A549 (cell line): ENCODE measurements at regions not wholly inside any gene's neighbourhood (a gene's known extent, or its start where the extent isn't known, plus 50 kb on each side); places are given as distances from the start of the nearest gene placed in this dataset.

Experiments
- ATAC-seq, 2 experiments: fragments of 200-7000 bp in 1 of 2; fragments of >200 bp in 1 of 2; cut with Nextera tagmentation in 1 of 2; cut with Tn5 transposase in 1 of 2; 3 replicates each; pipeline versions ENCODE4 v1.8.0 to v1.9.1; 2018 to 2020; ENCODE audit warnings: mild to moderate bottlenecking in 1 of 2, moderate library complexity in 1 of 2
- CTCF ChIA-PET: fragments of 300-600 bp; sonication (Branson Sonifier 250); formaldehyde crosslinking; extraction: SDS; loops from one replicate; lab custom pipeline; 2021; ENCODE audit warnings: antibody characterized with exemption, inconsistent platforms; lab: Yijun Ruan, JAX
- POLR2A ChIA-PET: fragments of 350-600 bp; formaldehyde crosslinking; extraction: SDS; loops from one replicate; lab custom pipeline; 2021; ENCODE audit warnings: antibody characterized with exemption, inconsistent platforms; lab: Yijun Ruan, JAX
- DNase-seq, 2 experiments: peaks; one replicate each; pipeline versions ENCODE4 v3.0.0 to v3.0.0-alpha.2; 2011 to 2016; ENCODE audit warnings: low read depth in 1 of 2, low spot score in 1 of 2
- FAIRE-seq: peaks from 2 replicates; lab custom pipeline; 2011; peaks lifted over from hg19 to GRCh38; lab: Jason Lieb, UNC
- H3K27ac ChIP-seq, 2 experiments: fragments of >200 bp; sonication (Bioruptor Twin); formaldehyde crosslinking; 3 replicates each; pipeline ENCODE4 v1.5.1; 2016 to 2017
- H3K4me1 ChIP-seq: fragments of >200 bp; sonication (Bioruptor Twin); formaldehyde crosslinking; 3 replicates; pipeline ENCODE4 v1.6.1; 2016
- H3K4me2 ChIP-seq: fragments of >200 bp; sonication (Bioruptor Twin); formaldehyde crosslinking; 3 replicates; pipeline ENCODE4 v1.6.1; 2016
- H3K4me3 ChIP-seq: fragments of >200 bp; sonication (Bioruptor Twin); formaldehyde crosslinking; 3 replicates; pipeline ENCODE4 v1.5.1; 2016
- H3K9me3 ChIP-seq: fragments of >200 bp; sonication (Bioruptor Twin); formaldehyde crosslinking; 3 replicates; pipeline ENCODE4 v1.6.1; 2016
- ATOH8 ChIP-seq: fragments of 250-450 bp; sonication (Bioruptor Pico); IDR thresholded peaks from 2 replicates; pipeline ENCODE4 v1.5.0; 2020; ENCODE audit warnings: low read depth, mild to moderate bottlenecking, moderate library complexity
- CBX2 ChIP-seq: fragments of 200-600 bp; sonication (generic); IDR thresholded peaks from 2 replicates; pipeline ENCODE4 v1.6.1; 2016; ENCODE audit warnings: low read depth, mild to moderate bottlenecking, borderline replicate concordance
- CBX8 ChIP-seq: fragments of 200-600 bp; sonication (generic); IDR thresholded peaks from 2 replicates; pipeline ENCODE4 v1.6.1; 2016
- CEBPB ChIP-seq, 2 experiments: fragments of >200 bp in 1 of 2; sonication (Bioruptor Twin) in 1 of 2; formaldehyde crosslinking in 1 of 2; IDR thresholded peaks; 2 replicates each; pipeline ENCODE4 v1.6.1; 2012 to 2016
- CHD4 ChIP-seq: fragments of 200-600 bp; sonication (generic); IDR thresholded peaks from 2 replicates; pipeline ENCODE4 v1.6.1; 2016; ENCODE audit warnings: antibody characterized with exemption, mild to moderate bottlenecking, borderline replicate concordance
- EHF ChIP-seq: fragments of 250-450 bp; sonication (Bioruptor Pico); IDR thresholded peaks from 2 replicates; pipeline ENCODE4 v1.5.0; 2020; ENCODE audit warnings: mild to moderate bottlenecking
- EP300 ChIP-seq, 2 experiments: fragments of >200 bp; sonication (Bioruptor Twin); formaldehyde crosslinking; IDR thresholded peaks; 2 replicates in 1 of 2; 3 replicates in 1 of 2; pipeline ENCODE4 v1.6.1; 2016 to 2017
- ESRRA ChIP-seq: fragments of 150-350 bp; IDR thresholded peaks from 2 replicates; pipeline ENCODE4 v1.6.1; 2014; ENCODE audit warnings: mild to moderate bottlenecking, low read length, borderline replicate concordance
- FOSB ChIP-seq: fragments of 250-450 bp; sonication (Bioruptor Pico); IDR thresholded peaks from 2 replicates; pipeline ENCODE4 v1.5.0; 2020; ENCODE audit warnings: mild to moderate bottlenecking, moderate library complexity
- GATA3 ChIP-seq: IDR thresholded peaks from 2 replicates; pipeline ENCODE4 v1.6.1; 2012; ENCODE audit warnings: borderline replicate concordance
- HOXA7 ChIP-seq: fragments of 250-450 bp; sonication (Bioruptor Pico); IDR thresholded peaks from 2 replicates; pipeline ENCODE4 v1.5.0; 2020; ENCODE audit warnings: mild to moderate bottlenecking, moderate library complexity
- HOXB13 ChIP-seq: fragments of 250-450 bp; sonication (Bioruptor Pico); IDR thresholded peaks from 2 replicates; pipeline ENCODE4 v1.5.0; 2020; ENCODE audit warnings: low read depth, mild to moderate bottlenecking, moderate library complexity
- HOXB5 ChIP-seq: fragments of 250-450 bp; sonication (Bioruptor Pico); IDR thresholded peaks from 2 replicates; pipeline ENCODE4 v1.5.0; 2020; ENCODE audit warnings: mild to moderate bottlenecking, moderate library complexity
- KDM1A ChIP-seq: fragments of 200-600 bp; sonication (generic); IDR thresholded peaks from 2 replicates; pipeline ENCODE4 v1.6.1; 2016; ENCODE audit warnings: low read depth, mild to moderate bottlenecking
- KDM5A ChIP-seq: fragments of 200-600 bp; sonication (generic); IDR thresholded peaks from 2 replicates; pipeline ENCODE4 v1.6.1; 2016; ENCODE audit warnings: antibody characterized with exemption, mild to moderate bottlenecking
- MAFK ChIP-seq: fragments of 450-650 bp; IDR thresholded peaks from 2 replicates; pipeline ENCODE4 v1.6.1; 2014; ENCODE audit not compliant: partially characterized antibody
- MYC ChIP-seq: IDR thresholded peaks from 2 replicates; pipeline ENCODE4 v1.6.1; 2012; ENCODE audit warnings: mild to moderate bottlenecking, inconsistent platforms, low read length, improper control_type of control experiment, borderline replicate concordance
- NPAS2 ChIP-seq: fragments of 250-450 bp; sonication (Bioruptor Pico); IDR thresholded peaks from 2 replicates; pipeline ENCODE4 v1.8.0; 2022; ENCODE audit warnings: mild to moderate bottlenecking, moderate library complexity, borderline replicate concordance
- PBX3 ChIP-seq: IDR thresholded peaks from 2 replicates; pipeline ENCODE4 v1.6.1; 2012
- PHF8 ChIP-seq: fragments of 200-600 bp; sonication (generic); IDR thresholded peaks from 2 replicates; pipeline ENCODE4 v1.6.1; 2016; ENCODE audit warnings: low read depth, mild to moderate bottlenecking, antibody characterized with exemption, moderate library complexity, borderline replicate concordance
- RCOR1 ChIP-seq: fragments of 150-350 bp; IDR thresholded peaks from 2 replicates; pipeline ENCODE4 v1.6.1; 2014; ENCODE audit warnings: antibody characterized with exemption, low read length, low read depth
- SMC3 ChIP-seq: fragments of >200 bp; sonication (Bioruptor Twin); formaldehyde crosslinking; IDR thresholded peaks from 3 replicates; pipeline ENCODE4 v1.6.1; 2018; ENCODE audit warnings: inconsistent platforms
- SREBF2 ChIP-seq: fragments of 450-650 bp; IDR thresholded peaks from 2 replicates; pipeline ENCODE4 v1.6.1; 2014; ENCODE audit warnings: mild to moderate bottlenecking, moderate library complexity
- TP53 ChIP-seq: fragments of 250-450 bp; sonication (Bioruptor Pico); IDR thresholded peaks from 2 replicates; pipeline ENCODE4 v1.5.0; 2021; ENCODE audit warnings: mild to moderate bottlenecking, moderate library complexity
- USF2 ChIP-seq: fragments of 450-650 bp; IDR thresholded peaks from 2 replicates; pipeline ENCODE4 v1.6.1; 2014; ENCODE audit warnings: antibody characterized with exemption
- ZFP36 ChIP-seq: fragments of 450-650 bp; IDR thresholded peaks from 2 replicates; pipeline ENCODE4 v1.6.1; 2014; ENCODE audit warnings: borderline replicate concordance; ENCODE audit not compliant: partially characterized antibody
- ZSCAN20 ChIP-seq: fragments of 250-450 bp; sonication (Bioruptor Pico); IDR thresholded peaks from 2 replicates; pipeline ENCODE4 v1.8.0; 2022; ENCODE audit warnings: mild to moderate bottlenecking, moderate library complexity
- WGBS: methylation state at CpG from one replicate; pipeline ENCODE4 v1.1.6; 2017; ENCODE audit errors: missing lambda C conversion rate; 5-methylcytosine and 5-hydroxymethylcytosine counted together
- TF ChIP-seq, protein P1 (sequence below): fragments of >200 bp; sonication (Bioruptor Twin); formaldehyde crosslinking; IDR thresholded peaks from 2 replicates; pipeline ENCODE4 v1.6.1; 2016
- TF ChIP-seq, protein P2 (sequence below): fragments of >200 bp; sonication (Bioruptor Twin); formaldehyde crosslinking; IDR thresholded peaks from 3 replicates; pipeline ENCODE4 v1.5.1; 2016

DNA sequence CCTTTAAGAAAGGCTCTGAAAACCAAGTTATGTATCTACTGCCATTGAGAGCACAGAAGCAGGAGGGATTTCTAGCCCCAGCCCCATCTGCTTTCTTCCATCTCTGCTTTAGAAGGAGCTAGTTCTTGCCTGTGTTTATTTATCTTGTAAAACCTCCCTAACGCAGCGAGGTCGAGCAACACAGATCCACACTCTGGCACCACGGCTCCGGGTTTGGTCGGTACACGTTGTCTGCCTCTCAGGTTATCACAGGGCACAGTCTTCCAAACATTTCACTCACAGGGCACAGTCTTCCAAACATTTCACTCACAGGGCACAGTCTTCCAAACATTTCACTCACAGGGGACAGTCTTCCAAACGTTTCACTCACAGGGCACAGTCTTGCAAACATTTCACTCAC lies 69.7 kb upstream of the TLR3 start:
- H3K27ac ChIP-seq, result no peak overlapping the region
- WGBS, result 84% methylated on average over 8 of the region's 8 CpGs
- ChIA-PET CTCF (interaction anchor here (1.4 kb wide), 1 partner anchor 22 kb away, joined by 4 read pairs; no protein-coding TSS in a partner anchor), POLR2A (no interaction called here)
- no peak overlapping the region for H3K4me3 ChIP-seq
- H3K9me3 ChIP-seq, result no peaks in the 10 kb centered on the region
- FAIRE-seq (no peak), ATAC-seq (no peak), DNase-seq (no peak)
- TF ChIP-seq, protein P1, sequence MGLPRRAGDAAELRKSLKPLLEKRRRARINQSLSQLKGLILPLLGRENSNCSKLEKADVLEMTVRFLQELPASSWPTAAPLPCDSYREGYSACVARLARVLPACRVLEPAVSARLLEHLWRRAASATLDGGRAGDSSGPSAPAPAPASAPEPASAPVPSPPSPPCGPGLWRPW, result no peak
- TF ChIP-seq CEBPB (IDR thresholded peaks at IDR 0.05), result no peak
- TF ChIP-seq KDM1A, result no peak
- no peak for TF ChIP-seq EP300 (IDR thresholded peaks at IDR 0.05)
- TF ChIP-seq CBX8, result no peak
- no peak for TF ChIP-seq HOXB13 (CRISPR knock-in tag)
- no peak for TF ChIP-seq CHD4
- TF ChIP-seq NPAS2 (CRISPR knock-in tag), result no peak
- TF ChIP-seq RCOR1, result no peak
- no peak for TF ChIP-seq MAFK
- no peak for TF ChIP-seq MYC
- TF ChIP-seq PHF8, result no peak
- TF ChIP-seq SREBF2, result no peak
- TF ChIP-seq ESRRA, result no peak
- no peak for TF ChIP-seq CBX2
- TF ChIP-seq KDM5A, result no peak
- TF ChIP-seq ZSCAN20 (CRISPR knock-in tag), result no peak
- H3K4me2 ChIP-seq, result no peak overlapping the region
- no peaks in the 10 kb centered on the region for H3K4me1 ChIP-seq

- CTCF ChIA-PET, result interaction anchor here (1.2 kb wide), 1 partner anchor 19 kb away, joined by 7 read pairs; no protein-coding TSS in a partner anchor
- H3K4me1 ChIP-seq, result no peaks in the 10 kb centered on the region
- TF ChIP-seq FOSB (CRISPR knock-in tag) (no peak), HOXB5 (CRISPR knock-in tag) (no peak), CHD4 (no peak), ZFP36 (no peak), USF2 (no peak), HOXA7 (CRISPR knock-in tag) (no peak), PBX3 (no peak), EHF (CRISPR knock-in tag) (no peak), ATOH8 (CRISPR knock-in tag) (no peak), CBX8 (no peak), TP53 (CRISPR knock-in tag) (no peak), CEBPB (IDR thresholded peaks at IDR 0.05) (no peak), SMC3 (no peak), GATA3 (no peak)
- TF ChIP-seq, protein P1, result no peak
- TF ChIP-seq, protein P2, sequence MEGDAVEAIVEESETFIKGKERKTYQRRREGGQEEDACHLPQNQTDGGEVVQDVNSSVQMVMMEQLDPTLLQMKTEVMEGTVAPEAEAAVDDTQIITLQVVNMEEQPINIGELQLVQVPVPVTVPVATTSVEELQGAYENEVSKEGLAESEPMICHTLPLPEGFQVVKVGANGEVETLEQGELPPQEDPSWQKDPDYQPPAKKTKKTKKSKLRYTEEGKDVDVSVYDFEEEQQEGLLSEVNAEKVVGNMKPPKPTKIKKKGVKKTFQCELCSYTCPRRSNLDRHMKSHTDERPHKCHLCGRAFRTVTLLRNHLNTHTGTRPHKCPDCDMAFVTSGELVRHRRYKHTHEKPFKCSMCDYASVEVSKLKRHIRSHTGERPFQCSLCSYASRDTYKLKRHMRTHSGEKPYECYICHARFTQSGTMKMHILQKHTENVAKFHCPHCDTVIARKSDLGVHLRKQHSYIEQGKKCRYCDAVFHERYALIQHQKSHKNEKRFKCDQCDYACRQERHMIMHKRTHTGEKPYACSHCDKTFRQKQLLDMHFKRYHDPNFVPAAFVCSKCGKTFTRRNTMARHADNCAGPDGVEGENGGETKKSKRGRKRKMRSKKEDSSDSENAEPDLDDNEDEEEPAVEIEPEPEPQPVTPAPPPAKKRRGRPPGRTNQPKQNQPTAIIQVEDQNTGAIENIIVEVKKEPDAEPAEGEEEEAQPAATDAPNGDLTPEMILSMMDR, result no peak
- no peaks in the 10 kb centered on the region for H3K9me3 ChIP-seq
- POLR2A ChIA-PET, result no interaction called here
- 62% methylated on average over 9 of the region's 9 CpGs for WGBS
- DNase-seq (no peak), FAIRE-seq (no peak), ATAC-seq (no peak)
- no peak overlapping the region for H3K27ac ChIP-seq
- H3K4me2 ChIP-seq, result no peak overlapping the region
- H3K4me3 ChIP-seq, result no peak overlapping the region
Observed at GRCh38 chr4:186002853-186003252, 66.1 kb upstream of the TLR3 start.
